ENCODE measurements at regions not wholly inside any gene's neighbourhood (a gene's known extent, or its start where the extent isn't known, plus 50 kb on each side); places are given as distances from the start of the nearest gene placed in this dataset.
"Not testable (repeated sequence)": the region's sequence is repeated elsewhere in the genome, so short reads cannot be mapped to it uniquely, and the experiment has no call there.

DNA sequence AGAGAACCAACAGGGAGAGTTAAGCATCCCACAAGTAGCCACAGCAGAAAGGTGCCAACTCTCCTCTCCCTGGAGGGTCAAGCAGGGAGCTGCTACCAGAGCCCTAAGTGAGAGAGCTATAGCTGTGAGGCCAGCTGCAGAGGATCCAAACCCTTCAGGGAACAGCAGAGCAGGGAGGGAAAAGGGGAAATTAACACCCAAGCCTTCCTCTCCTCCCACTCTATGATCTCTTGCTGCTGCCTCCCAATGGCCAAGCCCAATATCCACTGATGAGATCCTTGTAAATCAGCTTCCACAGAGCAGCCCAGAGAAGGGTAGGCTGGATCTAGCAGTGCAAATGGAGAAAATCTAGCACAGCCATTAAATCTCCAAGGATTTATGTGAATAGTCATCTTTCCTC, 68.2 kb upstream of the THBS1 start:
- no peak for DNase-seq

DNA sequence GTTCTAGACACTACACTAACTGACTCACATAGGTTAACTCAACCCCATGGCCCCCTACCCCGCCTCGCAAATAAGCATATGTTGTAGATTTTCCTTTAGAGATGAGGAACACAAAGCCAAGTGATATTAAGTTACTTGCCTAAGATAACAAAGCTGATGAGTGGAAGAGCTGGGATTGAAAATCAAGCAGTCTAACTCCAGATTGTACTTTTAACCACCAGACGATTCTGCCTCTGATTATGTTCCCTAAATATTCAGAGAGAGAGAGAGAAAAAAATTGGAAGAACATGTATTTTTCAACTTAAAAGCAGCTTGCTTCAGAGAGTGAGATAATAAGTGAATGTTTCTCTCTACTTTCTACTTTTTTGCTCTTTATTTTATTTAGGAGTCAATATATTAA, 66.9 kb upstream of the THBS1 start:
- DNase-seq = no peak

- no peak for DNase-seq
Measured at GRCh38 chr15:39514933-39515332, 65.9 kb upstream of the THBS1 start.

- no peak for DNase-seq
Measured at GRCh38 chr15:39515765-39516164, 65.1 kb upstream of the THBS1 start.

DNA sequence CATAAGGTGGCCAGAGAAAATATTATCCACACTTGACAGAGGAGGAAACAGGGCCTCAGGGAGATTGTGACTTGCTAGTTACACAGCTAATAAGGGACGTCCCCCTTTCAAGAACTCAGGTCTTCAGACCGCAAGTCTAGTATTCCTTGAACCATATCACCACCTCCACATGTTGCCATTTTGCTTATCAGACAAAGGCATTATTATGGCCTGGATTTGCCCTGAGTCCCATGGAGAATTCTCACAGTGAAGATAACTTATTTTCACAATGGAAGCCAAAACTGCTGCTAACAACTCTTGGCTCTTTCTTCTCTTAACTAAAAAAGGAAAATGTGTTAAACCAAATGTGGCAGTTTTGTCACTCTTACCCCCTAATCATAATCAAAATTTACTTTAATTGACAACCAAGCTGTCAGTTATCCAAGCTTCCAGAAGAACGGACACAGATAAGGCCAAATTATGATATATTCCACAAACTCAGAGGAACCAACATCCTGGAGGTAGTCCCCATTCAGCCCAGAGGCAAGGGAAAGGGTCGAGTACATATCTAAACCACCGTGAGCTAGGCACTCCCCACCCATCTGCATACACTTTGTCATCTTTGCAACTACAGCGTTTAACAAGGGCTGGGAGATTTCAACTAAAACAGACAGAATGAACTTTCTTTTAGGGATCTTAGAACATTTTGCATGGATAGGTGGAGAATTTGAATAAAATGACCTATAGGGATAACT, 63.6 kb upstream of the THBS1 start:
- DNase-seq = no peak

GRCh38 chr15:39523968-39524367, 56.9 kb upstream of the THBS1 start:
- not testable (repeated sequence) for DNase-seq

GRCh38 chr15:39529457-39529856, 51.4 kb upstream of the THBS1 start:
- DNase-seq = no peak

DNA sequence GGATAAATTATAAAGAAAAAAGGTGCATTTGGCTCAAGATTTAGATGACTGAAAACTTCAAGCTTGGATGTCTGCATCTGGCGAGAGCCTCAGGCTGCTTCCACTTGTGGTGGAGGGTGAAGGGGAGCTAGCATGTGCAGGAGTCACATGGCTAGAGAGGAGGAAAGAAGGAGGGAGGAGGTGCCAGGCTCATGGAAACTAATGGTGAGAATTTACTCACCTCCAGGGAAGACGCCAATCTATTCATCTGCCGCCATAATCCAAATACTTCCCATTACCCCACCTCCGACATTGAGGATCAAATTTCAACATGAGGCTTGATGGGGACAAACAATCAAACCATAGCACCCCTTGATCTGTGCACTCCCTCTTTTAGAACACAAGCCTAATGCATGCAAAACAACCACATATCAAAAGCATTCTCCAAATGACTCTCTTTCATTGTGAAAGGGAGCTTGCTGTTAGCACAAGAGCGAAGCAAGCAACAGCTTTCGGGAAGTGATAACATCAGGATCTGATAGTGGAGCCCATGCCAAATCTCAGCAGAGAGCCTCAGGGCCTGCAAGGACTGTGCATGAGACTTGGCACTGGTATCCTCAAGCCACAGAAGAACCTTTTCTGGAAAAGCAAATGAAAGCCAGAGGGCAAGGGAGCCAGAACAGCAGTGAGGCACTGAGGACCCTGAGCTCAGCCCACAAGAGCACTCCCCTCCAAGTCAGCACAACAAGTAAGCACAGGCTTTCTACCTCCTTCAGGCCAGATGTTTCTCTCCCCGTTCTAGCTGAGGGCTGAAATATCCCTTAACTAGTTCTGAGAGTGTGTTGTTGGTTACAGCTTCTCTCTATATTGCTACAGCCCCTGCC, 50.2 kb upstream of the THBS1 start:
- no peak for DNase-seq
